Gastrocnemius medialis (tissue), 4 donors: ENCODE measurements at regions not wholly inside any gene's neighbourhood (a gene's known extent, or its start where the extent isn't known, plus 50 kb on each side); places are given as distances from the start of the nearest gene placed in this dataset.

Source experiments
- ATAC-seq, 2 donors: fragments of 150-250 bp; one replicate each; pipeline ENCODE4 v1.9.1; 2016
- DNase-seq, 2 donors: peaks; one replicate each; pipeline ENCODE4 v3.0.0-alpha.2; 2019
- H3K27ac ChIP-seq, 4 donors: fragments of 200-600 bp; sonication (generic); 1 replicate in 1 of 4; 2 replicates in 3 of 4; pipeline ENCODE4 v1.5.1; 2016 to 2018; ENCODE audit warnings: mild to moderate bottlenecking in 2 of 4, moderate library complexity in 1 of 4
- H3K27me3 ChIP-seq, 3 donors: fragments of 200-600 bp; sonication (generic) in 2 of 3; 1 replicate in 1 of 3; 2 replicates in 2 of 3; pipeline versions ENCODE4 v1.5.1 to v1.6.0; 2016 to 2019; ENCODE audit warnings: mild to moderate bottlenecking in 1 of 3, moderate library complexity in 1 of 3
- H3K36me3 ChIP-seq, 2 donors: fragments of 200-600 bp; sonication (generic) in 1 of 2; one replicate each; pipeline ENCODE4 v1.5.1; 2017 to 2018
- H3K4me1 ChIP-seq, 2 donors: fragments of 200-600 bp; sonication (generic) in 1 of 2; one replicate each; pipeline ENCODE4 v1.5.1; 2016 to 2017; ENCODE audit warnings: mild to moderate bottlenecking in 2 of 2
- H3K4me3 ChIP-seq, 4 donors: fragments of 200-600 bp; sonication (generic) in 3 of 4; 1 replicate in 1 of 4; 2 replicates in 3 of 4; pipeline ENCODE4 v1.5.1; 2016 to 2019; ENCODE audit warnings: mild to moderate bottlenecking in 2 of 4
- H3K9me3 ChIP-seq, 3 donors: fragments of 200-600 bp; sonication (generic) in 2 of 3; 1 replicate in 1 of 3; 2 replicates in 2 of 3; pipeline ENCODE4 v1.5.1; 2016 to 2019
- CTCF ChIP-seq, 5 experiments: fragments of 450-650 bp in 3 of 5; fragments of 200-600 bp in 2 of 5; sonication (generic) in 2 of 5; IDR thresholded peaks in 4 of 5; conservative IDR thresholded peaks in 1 of 5; 1 replicate in 4 of 5; 2 replicates in 1 of 5; pipeline ENCODE4 v1.5.1; 2016 to 2019; ENCODE audit warnings: antibody characterized with exemption in 5 of 5, mild to moderate bottlenecking in 3 of 5, moderate library complexity in 3 of 5
- POLR2A ChIP-seq, 2 donors: fragments of 450-650 bp; IDR thresholded peaks; one replicate each; pipeline ENCODE4 v1.6.1; 2017; ENCODE audit warnings: antibody characterized with exemption in 2 of 2, mild to moderate bottlenecking in 2 of 2, moderate library complexity in 2 of 2
- in situ Hi-C, 4 donors: fragments of 200-750 bp; cut with MboI; loops; one replicate each; pipeline versions ENCODE4 v1.15.0 to v1.8.0; 2017; ENCODE audit warnings: low sequenced_read_pairs in 4 of 4
- intact Hi-C: fragments of 100-400 bp; cut with DNase I; formaldehyde crosslinking; loops from one replicate; pipeline ENCODE4 v1.15.1; 2023; ENCODE audit warnings: low total_unique reads

- TF ChIP-seq POLR2A (IDR thresholded peaks at IDR 0.05) (no peak), CTCF (IDR thresholded peaks at IDR 0.05 in 4 of 5, conservative IDR thresholded peaks at IDR 0.05 in 1 of 5) (no peak)
- H3K36me3 ChIP-seq, result no peaks in the 10 kb centered on the region
- ATAC-seq (no peak), DNase-seq (no peak)
- no peaks in the 10 kb centered on the region for H3K4me1 ChIP-seq
- H3K9me3 ChIP-seq, result peaks cover 0 to 7% (median 0%) of the 10 kb centered on the region in 3 donors
- intact Hi-C loops, result no loop called here
- in situ Hi-C loops, result no loop called here
- H3K27ac ChIP-seq, result no peak overlapping the region
- H3K4me3 ChIP-seq, result no peak overlapping the region
- H3K27me3 ChIP-seq, result no peaks in the 10 kb centered on the region
Observed at GRCh38 chr10:44439958-44440244, 55.0 kb upstream of the CXCL12 start.

- H3K4me1 ChIP-seq, result peaks cover 0 to 4% of the 10 kb centered on the region in 2 donors
- DNase-seq (no peak), ATAC-seq (no peak)
- TF ChIP-seq POLR2A (IDR thresholded peaks at IDR 0.05), result no peak
- TF ChIP-seq CTCF (IDR thresholded peaks at IDR 0.05 in 4 of 5, conservative IDR thresholded peaks at IDR 0.05 in 1 of 5), result no peak
- no peak overlapping the region for H3K27ac ChIP-seq
- H3K4me3 ChIP-seq, result no peak overlapping the region
- intact Hi-C loops, result no loop called here
- no peaks in the 10 kb centered on the region for H3K27me3 ChIP-seq
- H3K9me3 ChIP-seq, result no peaks in the 10 kb centered on the region
- in situ Hi-C loops, result no loop called here
- no peaks in the 10 kb centered on the region for H3K36me3 ChIP-seq
Observed at GRCh38 chr10:44457259-44457658, 72.4 kb upstream of the CXCL12 start.

- H3K4me1 ChIP-seq, result peaks cover 0 to 4% of the 10 kb centered on the region in 2 donors
- DNase-seq, result no peak
- H3K27me3 ChIP-seq, result no peaks in the 10 kb centered on the region
- H3K27ac ChIP-seq, result no peak overlapping the region
- H3K9me3 ChIP-seq, result no peaks in the 10 kb centered on the region
- no peaks in the 10 kb centered on the region for H3K36me3 ChIP-seq
- ATAC-seq, result no peak
- intact Hi-C loops (no loop called here), in situ Hi-C loops (no loop called here)
- TF ChIP-seq POLR2A (IDR thresholded peaks at IDR 0.05), result no peak
- no peak for TF ChIP-seq CTCF (IDR thresholded peaks at IDR 0.05 in 4 of 5, conservative IDR thresholded peaks at IDR 0.05 in 1 of 5)
- H3K4me3 ChIP-seq, result no peak overlapping the region
Observed at GRCh38 chr10:44458671-44459413, 73.9 kb upstream of the CXCL12 start.

- DNase-seq (no peak), ATAC-seq (no peak)
- H3K27me3 ChIP-seq, result no peaks in the 10 kb centered on the region
- intact Hi-C loops, result no loop called here
- no peaks in the 10 kb centered on the region for H3K9me3 ChIP-seq
- H3K4me1 ChIP-seq, result peaks cover 0 to 4% of the 10 kb centered on the region in 2 donors
- H3K36me3 ChIP-seq, result no peaks in the 10 kb centered on the region
- no peak for TF ChIP-seq POLR2A (IDR thresholded peaks at IDR 0.05)
- TF ChIP-seq CTCF (IDR thresholded peaks at IDR 0.05 in 4 of 5, conservative IDR thresholded peaks at IDR 0.05 in 1 of 5), result no peak
- H3K4me3 ChIP-seq, result no peak overlapping the region
- no peak overlapping the region for H3K27ac ChIP-seq
- in situ Hi-C loops, result no loop called here
Observed at GRCh38 chr10:44459671-44460070, 74.8 kb upstream of the CXCL12 start.

DNA sequence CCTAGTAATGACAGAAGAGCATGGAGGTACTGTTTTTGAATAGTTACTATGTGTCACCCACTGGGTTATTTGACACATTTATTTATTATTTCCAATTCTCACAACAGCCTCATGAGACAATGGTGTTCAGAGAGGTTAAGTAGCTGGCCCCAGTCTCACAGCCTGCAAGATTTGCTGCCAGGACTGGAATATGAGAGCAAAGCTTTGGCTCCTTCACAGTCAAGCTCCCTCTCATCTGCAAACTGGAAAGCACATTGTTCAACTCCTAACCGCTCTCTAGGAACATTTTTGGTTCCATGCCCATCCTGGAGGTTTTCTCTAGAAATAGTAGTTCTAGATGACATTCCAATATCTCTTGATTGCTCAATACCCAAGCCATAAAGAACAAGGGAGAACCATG, 75.5 kb upstream of the CXCL12 start:
- no peaks in the 10 kb centered on the region for H3K36me3 ChIP-seq
- H3K4me1 ChIP-seq, result peaks cover 0 to 4% of the 10 kb centered on the region in 2 donors
- H3K27ac ChIP-seq, result no peak overlapping the region
- TF ChIP-seq POLR2A (IDR thresholded peaks at IDR 0.05), result no peak
- no peak for TF ChIP-seq CTCF (IDR thresholded peaks at IDR 0.05 in 4 of 5, conservative IDR thresholded peaks at IDR 0.05 in 1 of 5)
- intact Hi-C loops (no loop called here), in situ Hi-C loops (no loop called here)
- no peaks in the 10 kb centered on the region for H3K27me3 ChIP-seq
- ATAC-seq, result no peak
- H3K9me3 ChIP-seq, result no peaks in the 10 kb centered on the region
- DNase-seq, result no peak
- no peak overlapping the region for H3K4me3 ChIP-seq
